Activated CD4-positive, alpha-beta memory T cell treated with anti-CD3 and anti-CD28 coated beads, Interleukin-2, amount 10 ng/mL, durations not matched to agents 7 days and 5 days (primary cell): ENCODE measurements at regions not wholly inside any gene's neighbourhood (a gene's known extent, or its start where the extent isn't known, plus 50 kb on each side); places are given as distances from the start of the nearest gene placed in this dataset.
"Not testable (repeated sequence)": the region's sequence is repeated elsewhere in the genome, so short reads cannot be mapped to it uniquely, and the experiment has no call there.

Source experiments
- CTCF ChIA-PET: fragments of 350-600 bp; sonication (Branson Sonifier 250); formaldehyde crosslinking; loops from one replicate; lab custom pipeline; 2021; ENCODE audit warnings: antibody characterized with exemption, inconsistent platforms; lab: Charles Lee
- POLR2A ChIA-PET: fragments of 350-600 bp; sonication (Branson Sonifier 250); formaldehyde crosslinking; loops from one replicate; lab custom pipeline; 2021; ENCODE audit warnings: antibody characterized with exemption; lab: Charles Lee
- DNase-seq: peaks from one replicate; pipeline ENCODE4 v3.0.0-alpha.2; 2020
- H3K27ac Mint-ChIP-seq: one replicate; pipeline ENCODE4 v1.8.0; 2021; ENCODE audit warnings: mild to moderate bottlenecking, mixed read lengths
- H3K27me3 Mint-ChIP-seq: one replicate; pipeline ENCODE4 v1.8.0; 2021; ENCODE audit warnings: mixed read lengths
- H3K36me3 Mint-ChIP-seq: one replicate; pipeline ENCODE4 v1.8.0; 2021; ENCODE audit warnings: low read depth, mixed read lengths
- H3K4me1 Mint-ChIP-seq: one replicate; pipeline ENCODE4 v1.8.0; 2021; ENCODE audit warnings: mixed read lengths
- H3K4me3 Mint-ChIP-seq: one replicate; pipeline ENCODE4 v1.8.0; 2021; ENCODE audit warnings: mild to moderate bottlenecking, mixed read lengths
- H3K9me3 Mint-ChIP-seq: one replicate; pipeline ENCODE4 v1.8.0; 2021; ENCODE audit warnings: mixed read lengths

DNA sequence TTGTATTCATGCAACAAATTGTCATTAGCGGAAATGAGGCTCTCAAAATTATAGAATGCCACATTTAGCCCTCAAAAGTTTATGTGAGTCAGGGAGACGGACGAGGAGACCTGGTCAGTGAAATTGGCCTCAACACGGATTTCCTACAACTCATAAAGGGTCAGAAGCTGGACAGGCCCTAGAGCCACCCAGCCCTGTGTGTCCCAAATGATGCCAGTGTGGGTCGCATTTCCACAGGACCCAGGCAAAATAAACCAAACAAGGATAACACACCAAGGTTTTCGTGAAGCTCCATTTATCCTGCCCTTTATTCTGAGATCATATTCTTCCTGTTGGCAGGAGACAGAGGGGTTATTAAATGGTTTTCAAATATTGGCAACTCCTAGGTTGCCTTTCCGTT lies 72.0 kb upstream of the COL5A1 start:
- H3K4me1 Mint-ChIP-seq: no peaks in the 10 kb centered on the region
- H3K27me3 Mint-ChIP-seq: no peaks in the 10 kb centered on the region
- ChIA-PET POLR2A (no interaction called here), CTCF (no interaction called here)
- H3K9me3 Mint-ChIP-seq: no peaks in the 10 kb centered on the region
- no peak for DNase-seq
- no peaks in the 10 kb centered on the region for H3K36me3 Mint-ChIP-seq
- no peak overlapping the region for H3K27ac Mint-ChIP-seq
- H3K4me3 Mint-ChIP-seq: no peak overlapping the region

DNA sequence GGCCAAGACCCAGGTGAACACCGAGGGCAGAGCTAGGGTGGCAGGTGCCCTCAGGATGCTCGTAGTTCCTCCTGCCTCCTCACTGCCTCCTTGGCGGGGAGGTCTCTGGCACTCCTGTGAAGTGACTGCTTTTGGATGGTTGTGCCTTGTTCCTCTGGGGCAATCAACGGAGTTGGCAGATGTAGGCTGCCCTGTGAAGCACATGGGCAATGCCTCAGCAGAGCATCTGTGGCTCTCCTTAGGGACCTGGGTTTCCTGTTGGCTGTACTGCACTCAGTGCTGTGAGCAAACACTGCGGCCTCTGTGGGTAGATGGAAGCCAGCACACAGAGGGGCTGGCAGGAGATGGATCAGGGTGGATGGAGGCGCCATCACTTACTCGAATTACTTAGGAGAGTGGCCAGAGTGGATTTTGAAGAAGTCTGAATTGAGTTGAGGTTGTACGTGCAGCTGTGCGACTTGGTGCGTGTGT lies 71.4 kb upstream of the COL5A1 start:
- no peaks in the 10 kb centered on the region for H3K27me3 Mint-ChIP-seq
- POLR2A ChIA-PET: no interaction called here
- DNase-seq: no peak
- no peaks in the 10 kb centered on the region for H3K9me3 Mint-ChIP-seq
- H3K36me3 Mint-ChIP-seq: no peaks in the 10 kb centered on the region
- no peak overlapping the region for H3K4me3 Mint-ChIP-seq
- H3K27ac Mint-ChIP-seq: no peak overlapping the region
- CTCF ChIA-PET: no interaction called here
- H3K4me1 Mint-ChIP-seq: no peaks in the 10 kb centered on the region

DNA sequence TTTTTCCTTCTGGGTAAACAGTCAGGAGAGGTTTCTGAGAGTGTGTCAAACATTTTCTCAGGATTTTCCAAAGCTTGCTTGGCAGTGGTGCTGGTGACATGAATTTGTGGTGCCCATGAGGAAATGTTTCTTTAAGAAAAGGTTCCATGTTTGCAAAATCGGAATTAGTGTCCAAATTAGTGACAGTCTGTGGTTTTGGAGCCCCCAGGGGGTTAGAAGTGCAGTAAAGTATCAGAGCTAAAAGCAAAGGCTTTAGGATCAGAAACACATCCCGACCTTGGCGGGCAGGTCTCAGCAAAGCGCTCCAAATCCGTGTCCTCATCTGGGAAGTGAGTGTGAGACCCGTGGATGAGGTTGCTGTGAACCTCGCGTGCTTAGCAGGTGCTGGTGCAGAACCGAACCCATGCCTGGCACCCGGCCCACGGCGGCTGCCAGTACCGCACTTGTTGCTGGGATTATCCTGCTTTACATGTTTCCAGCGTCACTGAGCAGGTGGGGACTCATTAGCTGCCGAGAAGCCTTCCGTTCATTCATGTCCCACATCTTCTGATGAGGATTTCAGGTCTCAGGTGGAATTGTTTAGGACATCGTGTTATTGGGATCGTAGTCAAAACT lies 70.8 kb upstream of the COL5A1 start:
- no peak for DNase-seq
- ChIA-PET POLR2A (no interaction called here), CTCF (no interaction called here)
- H3K27ac Mint-ChIP-seq: no peak overlapping the region
- H3K4me1 Mint-ChIP-seq: no peaks in the 10 kb centered on the region
- H3K9me3 Mint-ChIP-seq: no peaks in the 10 kb centered on the region
- H3K27me3 Mint-ChIP-seq: no peaks in the 10 kb centered on the region
- no peaks in the 10 kb centered on the region for H3K36me3 Mint-ChIP-seq
- H3K4me3 Mint-ChIP-seq: no peak overlapping the region

DNA sequence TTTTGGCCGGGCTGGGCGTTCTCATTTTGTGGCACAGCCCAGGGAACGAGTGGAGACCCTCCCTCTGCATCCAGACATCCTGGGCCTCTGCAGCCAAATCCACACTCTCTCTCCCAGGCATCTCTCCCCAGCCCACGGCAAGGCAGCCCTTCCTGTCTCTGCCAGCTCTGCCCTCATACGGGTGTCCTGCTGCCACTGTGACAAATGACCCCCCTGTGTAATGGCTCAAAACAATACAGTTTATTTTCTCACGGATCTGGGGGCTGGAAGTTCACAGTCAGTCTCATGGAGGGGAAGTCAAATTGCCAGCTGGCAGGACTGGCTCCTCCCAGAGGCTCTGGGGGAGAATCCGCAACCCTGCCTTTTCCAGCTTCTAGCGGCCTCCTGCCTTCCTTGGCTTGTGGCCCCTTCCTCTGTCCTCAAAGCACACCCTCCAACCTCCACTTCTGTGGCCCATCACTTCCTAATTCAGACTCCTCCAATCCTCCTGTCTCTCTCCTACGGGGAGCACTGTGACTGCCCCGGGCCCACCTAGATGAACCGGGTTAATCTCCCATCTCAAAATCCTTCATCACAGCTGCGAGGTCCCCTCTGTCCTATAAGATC lies 70.2 kb upstream of the COL5A1 start:
- POLR2A ChIA-PET: no interaction called here
- H3K9me3 Mint-ChIP-seq: no peaks in the 10 kb centered on the region
- no peaks in the 10 kb centered on the region for H3K36me3 Mint-ChIP-seq
- no peak for DNase-seq
- no peaks in the 10 kb centered on the region for H3K4me1 Mint-ChIP-seq
- H3K27me3 Mint-ChIP-seq: no peaks in the 10 kb centered on the region
- CTCF ChIA-PET: no interaction called here
- H3K27ac Mint-ChIP-seq: no peak overlapping the region
- no peak overlapping the region for H3K4me3 Mint-ChIP-seq

DNA sequence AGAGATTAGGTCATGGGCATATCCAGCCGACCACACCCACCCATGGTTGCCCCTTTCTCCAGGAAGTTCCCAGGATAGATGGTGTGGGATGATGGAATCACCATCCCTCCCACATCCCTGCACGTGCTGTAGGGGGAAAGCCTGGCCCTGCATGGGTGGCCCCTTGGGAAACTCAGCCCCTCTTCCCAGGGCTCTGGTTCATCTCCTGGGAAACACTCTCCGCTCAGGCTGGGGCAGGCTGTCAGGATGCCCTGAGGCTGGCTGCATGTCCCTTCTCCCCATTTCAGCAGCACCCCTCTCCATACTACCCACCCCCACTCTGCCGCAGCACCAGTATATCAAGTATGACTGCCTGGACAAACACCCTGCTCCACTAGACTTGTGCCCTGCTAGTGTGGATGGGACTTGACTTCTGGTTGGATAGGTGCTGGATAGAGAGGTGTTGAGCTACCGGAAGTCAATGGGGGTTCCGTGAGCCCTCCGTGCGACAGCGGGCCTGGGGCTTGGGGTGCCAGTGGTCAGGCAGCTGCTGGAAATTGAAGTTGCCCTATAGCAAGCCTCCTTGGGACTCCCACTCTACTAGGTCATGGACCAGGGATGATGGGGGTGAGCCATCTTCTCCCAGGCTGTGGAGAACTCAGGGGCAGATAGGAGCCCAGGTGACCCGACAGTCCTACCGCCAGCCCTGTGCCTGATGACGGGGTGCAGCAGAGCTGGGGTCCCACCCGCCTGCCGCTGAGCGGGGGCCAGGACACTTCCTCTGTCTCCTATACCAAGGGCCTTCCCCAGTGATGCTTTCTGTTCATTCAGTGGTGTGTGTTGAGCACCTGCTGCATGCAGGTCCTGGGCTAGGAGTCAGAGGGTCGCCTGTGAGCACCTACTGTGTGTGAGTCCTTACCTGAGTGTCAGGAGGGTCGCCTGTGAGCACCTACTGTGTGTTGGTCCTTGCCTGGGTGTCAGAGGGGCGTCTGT lies 69.4 kb upstream of the COL5A1 start:
- H3K27me3 Mint-ChIP-seq: peaks cover 4% of the 10 kb centered on the region
- no peak for DNase-seq
- ChIA-PET CTCF (no interaction called here), POLR2A (no interaction called here)
- no peak overlapping the region for H3K27ac Mint-ChIP-seq
- H3K36me3 Mint-ChIP-seq: no peaks in the 10 kb centered on the region
- no peaks in the 10 kb centered on the region for H3K9me3 Mint-ChIP-seq
- no peaks in the 10 kb centered on the region for H3K4me1 Mint-ChIP-seq
- H3K4me3 Mint-ChIP-seq: no peak overlapping the region

DNA sequence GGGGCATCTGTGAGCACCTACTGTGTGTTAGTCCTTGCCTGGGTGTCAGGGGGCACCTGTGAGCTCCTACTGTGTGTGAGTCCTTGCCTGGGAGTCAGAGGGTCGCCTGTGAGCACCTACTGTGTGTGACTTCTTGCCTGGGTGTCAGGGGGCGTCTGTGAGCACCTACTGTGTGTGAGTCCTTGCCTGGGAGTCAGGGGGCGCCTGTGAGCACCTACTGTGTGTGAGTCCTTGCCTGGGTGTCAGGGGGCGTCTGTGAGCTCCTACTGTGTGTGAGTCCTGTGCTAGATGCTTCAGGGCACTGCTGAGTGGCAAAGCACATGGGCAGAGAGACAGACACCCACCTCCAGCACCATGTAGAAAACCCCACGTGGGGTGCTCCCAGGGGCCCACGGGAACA lies 66.9 kb upstream of the COL5A1 start:
- H3K27me3 Mint-ChIP-seq, H3K36me3 Mint-ChIP-seq, H3K9me3 Mint-ChIP-seq, H3K4me1 Mint-ChIP-seq, DNase-seq, CTCF ChIA-PET, POLR2A ChIA-PET, H3K27ac Mint-ChIP-seq, H3K4me3 Mint-ChIP-seq: not testable (repeated sequence)

DNA sequence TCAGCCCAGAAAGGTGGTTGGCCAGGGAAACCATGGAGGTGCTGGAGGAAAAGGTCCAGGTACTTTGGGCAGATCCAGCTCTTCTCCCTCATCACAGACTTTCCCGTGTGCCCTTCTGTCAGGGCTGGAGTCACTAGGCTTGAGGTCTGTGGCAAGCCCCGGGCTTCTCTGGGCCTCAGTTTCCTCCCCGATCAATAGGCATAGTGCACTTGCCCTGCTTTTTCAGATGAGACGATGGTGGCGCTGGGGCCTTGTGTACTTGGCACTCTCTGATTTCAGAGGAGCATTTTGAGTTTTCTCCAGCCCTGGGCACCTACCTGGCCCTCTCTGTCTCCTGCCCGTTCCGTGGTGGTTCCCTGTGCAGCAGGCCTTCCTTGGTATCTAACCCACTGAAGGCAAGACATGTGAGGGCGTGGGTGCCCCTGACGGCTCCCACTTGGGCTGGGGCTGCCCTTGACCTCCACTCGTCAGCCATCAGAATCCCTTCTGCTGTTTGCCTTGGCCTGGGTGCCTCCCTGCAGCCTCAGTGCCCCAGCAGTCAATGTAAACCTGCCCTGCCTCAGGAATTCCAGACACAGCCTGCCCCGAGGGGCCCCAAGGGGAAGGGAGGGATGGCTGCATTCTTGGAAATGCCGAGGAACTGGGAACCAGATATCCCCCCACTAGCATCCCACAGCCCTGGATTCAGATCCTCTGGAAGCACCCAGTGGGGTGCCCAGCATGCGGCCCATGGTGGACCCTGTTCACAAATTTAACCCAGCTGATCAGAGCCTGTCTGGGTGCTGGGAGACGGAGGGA lies 66.3 kb upstream of the COL5A1 start:
- no peak for DNase-seq
- ChIA-PET CTCF (no interaction called here), POLR2A (no interaction called here)
- Mint-ChIP-seq H3K9me3 (no peaks in the 10 kb centered on the region), H3K27ac (no peak overlapping the region), H3K4me1 (no peaks in the 10 kb centered on the region), H3K4me3 (no peak overlapping the region), H3K27me3 (peaks cover 5% of the 10 kb centered on the region), H3K36me3 (no peaks in the 10 kb centered on the region)

DNA sequence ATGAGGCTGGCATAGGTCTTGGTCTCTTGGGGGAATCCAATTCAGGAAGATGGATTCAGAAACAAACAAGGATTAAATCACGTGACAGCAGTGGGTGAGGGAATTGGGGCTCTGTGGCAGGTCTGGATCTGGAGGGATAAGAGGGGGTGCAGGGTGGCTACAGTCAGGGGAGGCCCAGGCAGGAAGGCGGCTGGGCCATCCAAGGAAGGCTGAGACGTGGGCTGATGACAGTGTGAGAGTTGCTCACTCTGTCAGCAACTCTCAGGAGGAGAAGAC lies 65.8 kb upstream of the COL5A1 start:
- Mint-ChIP-seq H3K27me3 (peaks cover 7% of the 10 kb centered on the region), H3K4me3 (no peak overlapping the region), H3K27ac (no peak overlapping the region), H3K4me1 (no peaks in the 10 kb centered on the region), H3K9me3 (no peaks in the 10 kb centered on the region), H3K36me3 (no peaks in the 10 kb centered on the region)
- POLR2A ChIA-PET: no interaction called here
- CTCF ChIA-PET: no interaction called here
- no peak for DNase-seq

DNA sequence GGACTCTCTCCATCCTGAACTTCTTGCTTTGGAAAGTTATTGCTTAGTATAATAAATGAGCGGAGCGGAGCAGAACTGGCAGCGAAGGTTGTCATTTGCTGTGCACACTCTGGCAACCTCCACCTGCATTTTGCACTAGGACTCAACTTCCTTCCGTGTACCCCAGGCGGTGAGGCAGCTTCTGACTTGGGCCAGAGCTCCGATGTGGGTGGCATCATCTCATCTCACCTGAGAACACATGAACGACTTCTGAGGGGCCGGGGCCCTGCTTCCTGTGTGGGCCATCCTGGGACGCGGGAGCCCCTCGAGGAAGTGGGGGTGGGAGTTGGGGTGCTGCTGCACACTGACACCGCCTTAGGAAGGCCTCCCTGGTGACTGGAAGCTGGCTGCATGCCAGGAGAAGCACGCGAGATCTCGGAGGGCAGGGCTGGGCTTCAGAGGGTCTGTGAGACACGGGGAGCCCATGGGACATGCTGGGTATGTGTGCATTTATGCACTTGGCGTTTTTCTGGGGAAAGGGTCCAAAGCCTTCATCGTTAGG lies 56.5 kb upstream of the COL5A1 start:
- Mint-ChIP-seq H3K27me3 (peaks cover 7% of the 10 kb centered on the region), H3K9me3 (no peaks in the 10 kb centered on the region), H3K4me1 (no peaks in the 10 kb centered on the region), H3K36me3 (no peaks in the 10 kb centered on the region), H3K4me3 (no peak overlapping the region), H3K27ac (no peak overlapping the region)
- CTCF ChIA-PET: no interaction called here
- POLR2A ChIA-PET: no interaction called here
- DNase-seq: peak; percentile 12

DNA sequence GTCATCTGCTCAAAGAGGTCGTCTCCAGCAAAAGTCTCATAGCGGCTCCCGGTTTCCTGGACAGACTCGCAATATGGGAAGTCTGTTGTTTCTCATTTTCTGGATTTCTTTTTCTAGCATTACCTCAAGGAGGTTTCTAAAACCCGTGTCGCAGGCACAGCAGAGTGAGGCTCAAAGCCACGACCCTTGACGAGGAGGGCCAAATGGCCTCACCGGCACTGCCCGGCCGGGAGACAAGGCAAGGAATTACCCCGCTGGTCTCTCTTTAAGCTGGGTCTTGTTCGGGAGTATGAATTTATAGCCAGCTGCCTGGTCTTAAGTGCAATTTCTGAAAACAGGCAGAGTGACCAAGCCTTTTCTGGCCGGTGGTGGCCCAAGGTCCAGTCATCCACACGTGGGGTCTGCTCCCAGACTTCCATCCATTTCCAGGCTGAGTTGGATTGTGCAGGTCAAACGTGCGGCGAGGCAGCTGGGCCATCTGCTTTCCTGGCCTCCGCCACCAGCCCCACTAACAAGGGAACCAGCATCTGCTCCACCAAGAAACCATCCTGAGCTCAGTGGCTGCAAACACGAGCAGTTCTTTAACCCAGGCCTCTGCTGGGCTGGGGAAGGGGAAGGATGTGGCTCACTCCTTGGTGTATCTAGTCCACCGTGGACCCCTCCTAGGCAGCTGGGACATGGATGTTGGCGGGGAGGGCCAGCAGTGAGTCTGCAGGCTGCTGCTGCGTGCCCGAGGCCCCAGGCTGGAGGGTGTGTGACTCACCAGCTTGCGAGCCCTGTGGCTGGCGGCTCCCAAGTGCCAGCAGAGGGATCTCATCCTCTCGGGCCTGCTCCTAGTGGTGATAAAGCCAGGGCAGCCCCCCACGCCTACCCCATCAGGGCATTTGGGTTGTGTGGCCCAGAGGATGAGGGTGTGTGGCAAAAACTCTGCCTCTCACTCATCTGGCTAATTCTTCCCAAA lies 55.6 kb upstream of the COL5A1 start:
- H3K9me3 Mint-ChIP-seq: no peaks in the 10 kb centered on the region
- no peaks in the 10 kb centered on the region for H3K4me1 Mint-ChIP-seq
- H3K27ac Mint-ChIP-seq: no peak overlapping the region
- H3K4me3 Mint-ChIP-seq: no peak overlapping the region
- DNase-seq: peak; percentile 11
- CTCF ChIA-PET: no interaction called here
- no peaks in the 10 kb centered on the region for H3K36me3 Mint-ChIP-seq
- H3K27me3 Mint-ChIP-seq: peaks cover 4% of the 10 kb centered on the region
- POLR2A ChIA-PET: no interaction called here

DNA sequence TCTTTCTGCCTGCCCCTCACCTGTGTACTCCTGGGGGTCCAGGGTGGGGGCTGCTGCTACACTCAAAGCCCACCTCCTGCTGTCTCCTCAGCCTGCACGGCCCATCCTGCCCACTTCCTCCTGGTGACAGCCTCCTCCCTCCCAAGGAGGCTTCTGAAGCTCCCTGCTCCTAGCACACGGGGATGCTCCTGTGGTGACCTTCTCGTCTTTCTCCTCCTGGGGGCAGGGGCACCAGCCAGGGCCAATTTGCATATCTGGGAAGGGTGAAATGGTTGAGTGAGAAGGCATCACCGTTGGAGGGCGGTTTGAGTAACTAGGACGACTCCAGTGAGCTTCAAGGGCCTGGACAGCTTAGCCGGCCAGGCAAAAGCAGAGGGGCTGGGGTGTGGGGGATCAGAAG lies 51.9 kb upstream of the COL5A1 start:
- Mint-ChIP-seq H3K27me3 (no peaks in the 10 kb centered on the region), H3K36me3 (no peaks in the 10 kb centered on the region), H3K9me3 (no peaks in the 10 kb centered on the region), H3K4me3 (no peak overlapping the region), H3K27ac (no peak overlapping the region), H3K4me1 (no peaks in the 10 kb centered on the region)
- ChIA-PET CTCF (no interaction called here), POLR2A (no interaction called here)
- DNase-seq: peak; percentile 9
